NCI-H2107 treated with DMSO at 0.1 percent for 48 hours (cell line): ENCODE measurements at regions not wholly inside any gene's neighbourhood (a gene's known extent, or its start where the extent isn't known, plus 50 kb on each side); places are given as distances from the start of the nearest gene placed in this dataset.
A peak's percentile ranks its signal among the peaks of the same experiment; 100 is the strongest.
"Not testable (repeated sequence)": the region's sequence is repeated elsewhere in the genome, so short reads cannot be mapped to it uniquely, and the experiment has no call there.

ENCODE experiments used
- DNase-seq: peaks from one replicate; lab custom pipeline; 2025; ENCODE audit not compliant: unreplicated experiment; lab: John Stamatoyannopoulos, UW

DNA sequence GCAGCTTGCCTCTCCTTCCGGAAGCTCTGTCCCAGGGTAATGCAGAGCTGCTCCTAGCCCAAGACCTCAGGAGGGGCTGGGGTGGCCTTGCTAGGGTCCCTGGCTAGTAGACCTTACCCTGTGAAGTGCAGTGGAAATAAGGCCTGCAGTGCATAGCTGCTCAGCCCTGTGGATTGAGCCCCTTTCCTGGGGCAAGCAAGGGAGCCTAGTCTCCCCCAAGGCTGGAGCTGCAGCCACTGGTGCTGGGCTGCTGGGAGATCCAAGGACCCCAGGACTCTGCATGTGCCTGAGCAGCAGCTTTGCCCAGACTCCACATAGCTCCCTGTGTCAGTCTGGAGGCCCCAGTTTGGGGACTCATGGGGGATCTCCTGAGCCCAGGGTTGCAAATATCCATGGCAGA is 57.9 kb downstream of the FANCF start:
- DNase-seq: no peak

DNA sequence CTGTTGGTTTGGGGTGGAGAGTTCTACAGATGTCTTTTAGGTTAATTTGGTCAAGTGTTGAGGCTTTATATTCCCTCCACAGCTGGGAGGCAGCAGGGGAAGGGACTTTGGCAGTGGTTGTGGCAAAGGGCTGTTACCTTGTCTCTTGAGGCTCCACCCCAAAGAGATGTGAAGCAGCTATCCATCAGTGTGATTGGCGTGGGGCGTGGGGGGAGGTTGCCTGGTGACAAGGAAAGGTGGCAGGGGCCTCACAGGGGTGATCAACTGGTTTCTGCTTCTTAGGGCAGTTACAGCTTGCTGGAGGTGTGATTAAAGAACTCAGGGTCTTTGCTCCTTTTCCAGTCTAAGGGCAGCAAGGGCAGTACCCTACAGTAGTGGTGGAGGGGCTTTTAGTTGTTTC is 59.3 kb downstream of the FANCF start:
- no peak for DNase-seq

DNA sequence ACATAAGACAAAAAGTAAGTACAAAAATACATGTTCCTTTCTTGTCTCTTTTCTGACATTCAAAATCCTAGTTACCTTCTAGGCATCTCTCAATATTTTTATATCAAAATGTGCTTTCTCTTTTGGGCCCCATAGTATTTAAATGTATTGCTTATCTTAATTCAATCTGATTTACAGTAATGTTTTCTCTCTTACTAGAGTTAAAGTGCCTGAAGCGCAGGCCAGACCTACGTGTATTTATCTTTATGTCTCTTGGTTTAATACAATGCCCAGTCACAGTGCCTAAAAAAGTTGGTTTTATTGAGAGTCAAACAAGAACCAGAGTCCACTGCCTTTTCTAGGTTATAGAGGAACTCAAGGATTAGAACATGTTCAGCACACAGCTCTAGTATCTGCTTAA is 64.3 kb downstream of the FANCF start:
- DNase-seq: no peak

DNA sequence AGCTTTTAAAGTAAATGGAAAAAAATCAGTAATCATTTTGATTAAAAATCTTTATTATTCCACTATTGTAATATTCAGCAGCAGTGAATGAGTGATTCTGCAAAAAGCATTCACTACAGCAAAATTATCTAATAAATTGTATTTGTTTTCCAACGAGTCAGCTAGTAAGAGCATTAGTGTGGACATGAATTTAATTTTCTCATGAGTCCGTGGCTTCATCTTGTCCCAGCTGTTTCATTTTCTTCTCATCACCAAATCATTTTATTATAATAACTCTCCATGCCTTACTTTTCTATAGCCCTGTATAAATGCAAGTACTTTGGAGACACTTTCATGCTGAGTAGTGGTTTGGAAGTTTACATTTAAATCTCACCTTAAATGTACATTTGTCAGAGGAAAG is 66.2 kb downstream of the FANCF start:
- DNase-seq: no peak

DNA sequence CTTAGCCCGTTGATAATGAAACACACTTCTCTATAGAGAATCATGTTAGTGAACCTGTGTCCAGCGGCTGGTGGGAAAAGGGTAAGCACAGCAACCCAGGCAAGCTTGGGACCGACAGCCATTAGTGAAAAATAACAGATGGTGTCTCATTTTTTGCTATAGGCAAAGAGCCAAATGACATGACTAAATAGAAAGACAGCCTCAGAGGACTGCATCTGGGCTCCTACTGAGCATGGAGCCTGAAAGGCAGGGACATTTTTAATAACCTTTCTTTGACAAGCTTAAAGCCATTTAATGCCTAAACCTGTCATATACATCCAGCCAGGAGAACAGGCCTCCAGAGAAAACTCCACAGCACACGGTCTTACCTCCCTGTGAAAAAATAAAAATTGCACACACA is 67.0 kb downstream of the FANCF start:
- DNase-seq: peak; percentile 32

DNA sequence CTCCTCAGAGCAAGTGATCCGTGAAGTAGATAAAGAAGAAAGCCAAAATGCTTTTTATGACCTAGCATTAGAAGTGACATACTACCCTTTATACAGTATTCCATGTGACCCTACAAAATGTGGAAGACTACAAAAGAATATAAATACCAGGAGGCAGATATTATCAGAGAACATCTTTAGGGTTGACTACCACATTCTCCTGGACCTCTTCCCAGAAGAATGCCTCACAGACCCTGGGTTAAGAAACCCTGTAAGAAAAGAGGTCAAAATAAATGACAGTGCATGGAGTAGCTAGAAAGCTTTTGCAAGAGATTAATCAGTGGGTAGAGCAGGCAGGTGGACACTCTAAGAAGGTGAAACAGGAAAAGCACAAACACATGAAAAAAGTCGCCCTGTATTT is 69.2 kb downstream of the FANCF start:
- DNase-seq: no peak

DNA sequence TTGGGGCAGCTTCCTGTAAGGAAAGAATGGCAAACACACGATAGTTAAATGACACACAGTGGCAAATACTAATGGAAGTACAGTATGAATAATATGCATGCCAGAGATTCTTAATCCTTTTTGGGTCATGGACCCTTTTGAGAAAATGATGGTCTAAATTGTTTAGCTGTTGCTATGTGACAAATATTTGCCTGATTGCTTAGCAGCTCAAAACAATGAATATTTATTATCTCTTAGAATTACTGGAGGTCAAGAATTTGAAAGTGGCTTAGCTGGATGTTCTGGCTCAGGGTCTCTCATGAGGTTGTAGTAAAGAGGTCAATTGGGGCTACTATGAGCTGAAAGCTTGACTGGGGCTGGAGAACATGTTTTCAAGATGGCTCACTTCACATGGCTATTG is 69.7 kb downstream of the FANCF start:
- DNase-seq: no peak

DNA sequence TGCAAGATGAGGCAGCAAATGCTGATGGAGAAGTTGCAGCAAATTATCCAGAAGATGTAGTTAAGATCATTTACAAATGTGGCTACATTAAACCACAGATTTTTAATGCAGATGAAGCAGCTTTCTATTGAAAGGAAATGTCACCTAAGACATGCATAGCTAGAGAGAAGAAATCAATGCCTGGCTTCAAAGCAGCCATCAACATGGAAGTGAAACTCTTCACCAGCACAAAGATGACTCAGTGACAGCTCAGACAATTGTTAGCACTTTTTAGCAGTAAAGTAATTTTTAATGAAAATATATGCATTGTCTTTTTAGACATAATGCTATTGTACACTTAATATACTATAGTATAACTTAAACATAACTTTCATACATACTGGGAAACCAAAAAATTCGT is 71.4 kb downstream of the FANCF start:
- no peak for DNase-seq

DNA sequence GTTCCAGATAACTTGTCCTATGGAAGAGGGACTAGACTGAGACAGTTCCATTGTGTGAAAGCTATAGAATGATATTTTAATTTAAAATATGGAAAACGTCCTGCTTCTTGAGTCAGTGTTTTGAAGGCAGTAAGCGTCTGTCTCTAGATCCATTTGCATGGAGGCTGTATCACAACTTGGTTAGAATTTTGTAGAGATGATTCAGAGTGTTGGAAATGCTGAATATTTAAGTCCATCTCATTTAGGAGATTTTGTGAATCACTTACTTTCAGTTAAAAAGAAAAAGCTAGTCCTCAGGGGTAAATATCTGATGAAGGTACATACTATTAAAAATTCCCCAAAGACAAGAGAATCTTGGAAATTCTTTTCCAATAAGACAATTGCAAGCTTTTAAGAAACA is 72.7 kb downstream of the FANCF start:
- no peak for DNase-seq

DNA sequence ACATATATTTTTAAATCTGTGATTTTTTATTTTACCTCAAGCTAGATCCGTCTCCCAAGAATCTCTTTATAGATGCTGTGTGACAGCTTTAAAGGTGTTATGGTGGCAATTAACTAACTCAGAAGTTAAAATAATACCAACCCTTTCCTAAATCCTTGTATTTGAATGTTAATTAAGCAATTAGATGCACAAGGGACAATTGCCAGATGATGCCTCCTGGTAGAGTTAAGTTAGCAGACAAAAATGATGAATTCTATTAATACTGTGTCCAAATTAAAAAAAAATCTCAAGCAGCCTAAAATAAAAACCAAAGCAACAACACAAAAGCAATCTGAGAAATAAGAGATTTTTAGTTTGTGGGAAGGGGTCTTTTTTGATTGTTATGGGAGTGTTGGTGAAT is 78.9 kb downstream of the FANCF start:
- DNase-seq: no peak

DNA sequence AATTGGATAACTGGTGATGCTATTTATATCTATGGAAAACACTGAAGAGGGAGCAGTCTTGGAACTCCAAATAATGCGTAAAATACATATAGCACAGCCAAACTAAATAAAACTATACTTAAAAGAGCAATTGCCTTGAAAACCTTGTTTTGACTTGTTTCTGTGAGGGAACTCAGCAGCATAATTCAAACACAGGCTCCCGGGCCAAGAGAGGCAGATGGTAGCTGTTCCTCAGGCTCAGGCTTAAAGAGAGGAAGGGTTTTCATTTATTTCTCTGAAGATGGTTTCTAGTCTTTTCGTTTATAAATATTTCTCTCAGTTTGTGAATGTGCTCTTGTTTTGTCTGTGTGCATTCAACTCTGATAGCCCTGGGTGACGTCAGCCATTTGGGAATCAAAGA is 82.4 kb downstream of the FANCF start:
- DNase-seq: no peak

DNA sequence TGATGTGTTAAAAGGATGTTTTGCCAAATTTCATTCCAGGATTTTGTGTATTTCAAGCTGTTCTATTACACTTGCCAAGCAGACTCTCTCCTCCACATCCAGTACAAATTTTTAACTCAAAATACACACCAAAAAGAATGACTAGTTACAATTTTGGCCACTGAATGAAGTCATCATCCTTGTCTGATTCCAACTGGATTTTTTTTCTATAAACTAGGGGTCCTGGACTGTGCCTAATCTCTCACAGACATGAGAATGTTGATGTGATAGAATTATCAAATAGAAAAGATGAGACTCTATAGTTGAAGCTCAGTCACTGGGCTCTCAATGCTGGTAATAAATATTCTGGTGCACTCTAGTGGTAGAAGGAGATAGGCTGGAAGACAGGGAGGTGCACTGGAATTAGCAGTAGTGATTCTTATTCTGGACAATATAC is 85.8 kb downstream of the FANCF start:
- DNase-seq: peak; percentile 70

DNA sequence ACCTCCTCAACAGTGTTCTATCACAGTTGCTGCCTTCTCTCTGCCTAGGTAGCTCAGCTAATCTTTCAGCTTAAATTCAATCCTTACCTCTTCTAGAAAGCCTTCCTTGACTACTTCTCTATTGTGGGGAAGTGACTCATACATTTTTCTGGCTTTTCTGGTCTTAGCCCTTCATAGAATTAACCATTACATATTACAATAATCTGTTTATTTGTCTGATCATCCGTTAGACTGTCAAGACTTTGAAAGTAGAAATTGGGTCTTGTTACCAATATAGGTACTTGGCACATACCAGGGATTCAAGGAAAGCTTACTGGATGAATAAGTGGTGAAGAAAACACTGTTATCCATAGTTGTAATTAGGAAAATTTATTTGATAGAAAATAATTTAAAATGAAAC is 89.6 kb downstream of the FANCF start:
- no peak for DNase-seq

DNA sequence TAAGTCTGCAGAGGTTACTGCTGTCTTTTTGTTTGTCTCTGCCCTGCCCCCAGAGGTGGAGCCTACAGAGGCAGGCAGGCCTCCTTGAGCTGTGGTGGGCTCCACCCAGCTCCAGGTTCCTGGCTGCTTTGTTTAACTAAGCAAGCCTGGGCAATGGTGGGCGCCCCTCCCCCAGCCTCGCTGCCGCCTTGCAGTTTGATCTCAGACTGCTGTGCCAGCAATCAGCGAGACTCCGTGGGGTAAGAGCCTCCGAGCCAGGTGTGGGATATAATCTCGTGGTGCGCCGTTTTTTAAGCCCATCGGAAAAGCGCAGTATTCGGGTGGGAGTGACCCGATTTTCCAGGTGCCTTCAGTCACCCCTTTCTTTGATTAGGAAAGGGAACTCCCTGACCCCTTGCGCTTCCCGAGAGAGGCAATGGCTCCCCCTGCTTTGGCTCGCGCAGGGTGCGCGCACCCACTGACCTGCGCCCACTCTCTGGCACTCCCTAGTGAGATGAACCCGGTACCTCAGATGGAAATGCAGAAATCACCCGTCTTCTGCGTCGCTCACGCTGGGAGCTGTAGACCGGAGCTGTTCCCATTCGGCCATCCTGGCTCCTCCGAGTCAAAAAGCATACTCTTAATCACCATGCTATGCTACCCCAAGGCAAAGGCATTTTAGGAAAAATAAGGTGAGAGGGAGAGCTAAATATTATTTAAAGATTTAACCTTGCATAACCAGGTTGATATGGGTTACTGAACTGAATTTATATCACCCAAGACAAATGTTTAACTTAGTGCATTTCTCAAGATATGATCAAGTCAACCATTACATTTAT is 96.8 kb downstream of the FANCF start:
- not testable (repeated sequence) for DNase-seq

DNA sequence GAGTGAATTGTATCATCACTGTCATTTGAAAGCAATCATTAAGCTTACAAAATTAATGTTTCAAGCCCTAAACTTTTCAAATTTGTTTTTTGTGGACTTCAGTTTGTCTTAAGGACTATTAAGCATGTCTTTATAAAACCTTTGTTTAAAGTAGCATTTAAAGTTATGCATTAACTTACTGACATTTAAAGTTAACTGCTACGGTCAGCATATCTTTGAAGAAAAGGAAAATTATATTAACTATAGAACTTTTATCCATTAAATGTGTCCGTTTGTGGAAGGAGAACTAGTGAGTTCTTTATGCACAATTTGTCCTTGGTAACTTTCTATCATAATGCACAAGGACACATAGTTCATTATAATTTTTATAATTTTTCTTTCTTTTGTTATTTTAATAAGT is 103.4 kb downstream of the FANCF start:
- DNase-seq: no peak

DNA sequence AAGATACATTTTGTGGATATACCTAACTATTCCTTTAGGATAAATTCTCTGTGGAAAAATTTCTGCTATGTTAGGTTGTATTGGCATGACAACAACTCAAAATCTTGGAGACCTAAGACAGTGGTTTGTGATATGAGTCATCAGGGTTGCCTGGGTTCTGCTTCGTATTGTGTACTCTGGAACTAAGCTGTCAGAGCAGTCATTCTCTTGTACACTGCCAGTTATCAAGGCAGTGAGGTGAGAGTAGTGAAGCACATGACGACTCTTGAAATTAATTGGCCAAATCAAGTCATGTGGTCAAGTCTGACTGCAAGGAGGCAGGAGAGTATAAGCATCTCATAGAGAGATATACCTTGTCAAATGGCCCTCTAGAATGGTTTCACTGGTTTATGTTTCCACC is 104.4 kb downstream of the FANCF start:
- DNase-seq: no peak

DNA sequence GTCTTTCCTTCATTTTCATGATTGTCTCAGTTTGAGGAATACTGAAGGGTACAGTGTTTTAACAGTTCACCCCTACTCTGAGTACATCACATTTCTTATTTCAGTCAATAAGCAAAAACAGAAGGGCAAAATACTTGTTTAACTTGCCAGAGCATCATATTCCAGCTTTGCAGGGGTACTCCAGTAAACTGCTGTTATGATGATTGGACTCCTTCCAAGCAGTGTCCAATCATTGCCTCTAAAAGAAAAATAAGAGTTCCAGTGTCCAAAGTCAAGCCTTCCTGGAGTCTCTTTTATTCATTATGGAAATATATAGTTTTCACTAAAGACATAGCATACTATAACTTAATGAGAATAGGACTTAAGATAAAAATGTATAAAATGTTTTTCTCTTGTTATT is 105.1 kb downstream of the FANCF start:
- DNase-seq: no peak

DNA sequence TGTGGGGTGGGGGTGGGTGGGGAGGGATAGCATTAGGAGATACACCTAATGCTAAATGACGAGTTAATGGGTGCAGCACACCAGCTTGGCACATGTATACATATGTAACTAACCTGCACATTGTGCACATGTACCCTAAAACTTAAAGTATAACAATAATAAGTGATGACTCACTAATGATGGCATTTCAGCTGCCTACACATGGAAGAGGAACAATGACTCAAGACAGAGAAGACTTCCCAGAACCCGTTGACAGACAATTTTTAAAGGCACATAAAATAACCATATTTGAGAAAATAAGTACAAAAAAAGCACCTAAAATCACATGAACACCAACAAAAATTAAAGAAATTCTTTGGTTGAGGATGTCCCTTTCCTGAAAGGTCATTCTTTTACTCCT is 107.3 kb downstream of the FANCF start:
- DNase-seq: not testable (repeated sequence)

DNA sequence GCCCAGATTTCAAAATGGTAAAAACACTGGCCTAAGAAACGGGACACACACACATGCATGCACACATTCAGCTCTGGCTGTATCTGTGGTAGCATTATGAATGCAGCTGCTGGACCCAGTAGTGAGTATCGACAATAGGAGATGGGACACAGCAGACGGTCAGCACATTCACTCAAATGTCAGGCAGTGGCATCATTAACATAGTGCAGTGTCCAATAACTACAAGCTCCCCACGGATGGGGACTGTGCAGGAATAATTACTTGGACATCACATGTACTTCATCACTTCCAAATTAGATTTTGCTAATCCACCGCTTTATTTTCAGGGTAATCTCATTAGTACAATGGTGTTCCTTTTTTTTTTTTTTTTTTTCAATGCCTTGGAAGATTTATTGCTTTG is 109.5 kb downstream of the FANCF start:
- DNase-seq: no peak

DNA sequence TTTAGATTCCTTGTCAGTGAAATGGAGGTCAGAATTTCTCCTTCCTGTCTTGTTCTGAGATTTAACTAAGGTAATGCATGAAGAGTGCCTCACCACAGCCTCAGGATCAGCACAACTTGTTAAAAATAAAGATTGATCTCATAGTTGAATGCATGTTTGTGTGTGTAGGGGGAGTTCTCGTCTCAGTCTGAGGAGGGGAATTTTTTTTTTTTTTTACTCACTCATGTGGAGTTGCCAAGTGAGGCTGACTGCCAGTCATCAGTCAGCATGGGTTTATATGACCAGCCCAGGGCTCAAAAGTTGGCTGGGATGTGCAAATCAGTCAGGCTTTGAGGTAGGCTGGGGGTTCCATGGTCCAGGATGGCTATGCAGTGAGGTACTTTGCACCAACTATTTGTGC is 113.2 kb downstream of the FANCF start:
- no peak for DNase-seq

DNA sequence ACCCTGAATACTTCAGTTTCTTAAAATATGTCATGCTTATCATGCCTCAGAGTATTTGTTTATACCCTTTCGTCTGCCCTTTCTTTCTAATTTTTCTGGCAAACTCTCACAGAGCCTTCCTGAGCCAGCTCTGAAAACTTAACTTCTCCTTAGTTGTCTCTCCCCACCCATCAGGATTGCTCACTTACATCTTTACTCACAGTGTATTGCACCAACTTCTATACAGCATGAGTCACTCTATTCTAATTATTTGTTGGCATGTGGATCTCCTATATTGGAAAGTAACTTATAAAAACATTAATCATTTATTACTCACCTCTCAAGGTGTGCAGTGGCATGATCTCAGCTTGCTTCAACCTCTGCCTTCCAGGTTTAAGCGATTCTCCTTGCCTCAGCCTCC is 114.9 kb downstream of the FANCF start:
- no peak for DNase-seq

DNA sequence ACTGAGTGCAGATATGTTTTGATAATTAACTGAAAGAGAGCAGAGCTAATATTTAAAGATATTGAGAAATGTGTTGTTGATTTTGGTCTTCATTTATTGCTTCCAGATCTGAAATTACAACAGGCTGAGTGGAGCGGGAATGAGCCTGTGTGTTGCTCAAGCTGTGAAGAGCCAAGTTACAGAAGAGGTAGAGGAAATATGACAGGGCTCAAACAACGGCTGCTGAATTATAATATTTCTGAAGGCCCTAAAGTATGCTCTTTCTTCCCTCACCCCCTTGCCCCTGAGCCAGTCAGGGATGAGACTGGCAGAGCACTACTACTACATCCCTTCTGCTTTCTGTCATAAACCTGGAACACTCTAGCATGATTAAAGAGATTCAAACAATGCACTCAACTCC is 115.6 kb downstream of the FANCF start:
- no peak for DNase-seq

DNA sequence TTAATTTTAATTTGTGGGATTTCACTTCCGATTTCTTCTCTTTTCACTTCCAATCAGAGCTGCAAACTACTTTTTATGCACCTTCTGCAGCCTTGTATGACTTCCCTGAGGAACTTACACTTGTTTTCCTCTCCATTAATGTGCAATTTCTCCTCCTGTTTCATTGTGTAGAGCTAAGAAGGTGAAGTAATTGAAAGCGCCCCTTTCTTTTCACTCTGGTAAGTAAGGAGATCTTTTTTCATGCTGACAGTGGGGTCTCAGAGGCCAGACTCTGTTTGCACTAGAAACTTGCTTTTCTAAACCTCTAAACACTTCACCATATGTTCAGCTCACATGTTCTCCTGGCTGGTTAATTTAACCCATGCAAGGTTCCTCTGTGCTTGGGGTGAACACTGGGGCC is 117.0 kb downstream of the FANCF start:
- peak; percentile 60 for DNase-seq
